GM12892 (cell line): ENCODE measurements at regions not wholly inside any gene's neighbourhood (a gene's known extent, or its start where the extent isn't known, plus 50 kb on each side); places are given as distances from the start of the nearest gene placed in this dataset.

Experiments
- POLR2A ChIP-seq: IDR thresholded peaks from 2 replicates; pipeline ENCODE4 v1.6.1; 2011; ENCODE audit warnings: low read depth, low read length, control low read depth
- POLR2AphosphoS5 ChIP-seq: IDR thresholded peaks from 2 replicates; pipeline ENCODE4 v1.6.1; 2011; ENCODE audit warnings: low read depth, low read length, control low read depth
- TAF1 ChIP-seq: IDR thresholded peaks from 2 replicates; pipeline ENCODE4 v1.6.1; 2011; ENCODE audit warnings: low read depth, mild to moderate bottlenecking, control low read depth, low read length, borderline replicate concordance

DNA sequence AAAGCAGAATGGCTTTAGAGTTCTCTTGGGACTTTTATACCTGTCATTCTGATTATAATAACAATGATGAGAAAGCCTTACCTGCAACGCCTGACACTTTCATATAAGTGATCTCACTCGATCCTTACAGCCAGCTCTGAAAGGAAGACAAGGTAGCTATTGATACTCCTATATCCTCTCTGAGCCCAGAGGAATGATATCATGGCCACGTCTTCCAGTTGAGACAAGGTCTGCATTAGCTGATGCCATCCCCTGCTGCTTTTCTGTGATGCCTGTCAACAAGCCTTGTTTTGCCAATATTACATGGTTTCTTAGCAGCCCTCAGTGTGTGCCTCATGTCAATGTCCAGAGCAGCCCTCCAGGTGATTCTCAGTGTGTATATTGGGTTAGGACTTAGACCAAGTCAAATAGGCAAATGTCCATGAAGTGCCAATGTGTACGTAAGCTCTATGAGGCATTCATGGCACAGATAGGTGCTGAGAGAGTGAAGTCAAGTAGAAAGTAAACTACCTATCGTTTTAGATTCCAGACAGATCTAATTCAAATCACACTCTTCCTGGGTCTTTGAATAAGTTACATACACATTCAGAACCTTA is 405.9 kb downstream of the ADRA2A start:
- TF ChIP-seq POLR2AphosphoS5 (no peak), POLR2A (no peak), TAF1 (no peak)
